Muscle layer of duodenum (tissue), 2 donors: ENCODE measurements at regions not wholly inside any gene's neighbourhood (a gene's known extent, or its start where the extent isn't known, plus 50 kb on each side); places are given as distances from the start of the nearest gene placed in this dataset.

Source experiments
- H3K27ac ChIP-seq: one replicate; pipeline ENCODE4 v1.7.0; 2013; ENCODE audit warnings: mild to moderate bottlenecking, low read length
- H3K27me3 ChIP-seq: one replicate; pipeline ENCODE4 v1.7.0; 2013; ENCODE audit warnings: low read depth, mild to moderate bottlenecking, control low read depth, low read length
- H3K36me3 ChIP-seq, 2 donors: one replicate each; pipeline ENCODE4 v1.7.0; 2013; ENCODE audit warnings: low read length in 2 of 2, control low read depth in 1 of 2, mild to moderate bottlenecking in 1 of 2; ENCODE audit not compliant: insufficient read depth in 2 of 2, control insufficient read depth in 1 of 2
- H3K4me1 ChIP-seq, 2 donors: one replicate each; pipeline ENCODE4 v1.7.0; 2013; ENCODE audit warnings: low read length in 2 of 2, mild to moderate bottlenecking in 2 of 2, control low read depth in 1 of 2, moderate library complexity in 1 of 2; ENCODE audit not compliant: insufficient read depth in 2 of 2, control insufficient read depth in 1 of 2
- H3K4me3 ChIP-seq, 2 donors: one replicate each; pipeline ENCODE4 v1.7.0; 2013; ENCODE audit warnings: low read length in 2 of 2, low read depth in 1 of 2, mild to moderate bottlenecking in 1 of 2
- H3K9me3 ChIP-seq, 2 donors: one replicate each; pipeline ENCODE4 v1.7.0; 2013; ENCODE audit warnings: low read length in 2 of 2, control low read depth in 1 of 2, mild to moderate bottlenecking in 1 of 2; ENCODE audit not compliant: control insufficient read depth in 1 of 2
- donor health status: healthy.

- Histone ChIP-seq H3K9me3 (peaks cover 0 to 2% of the 10 kb centered on the region in 2 donors), H3K36me3 (no peaks in the 10 kb centered on the region), H3K4me3 (no peak overlapping the region), H3K27me3 (no peaks in the 10 kb centered on the region), H3K4me1 (no peaks in the 10 kb centered on the region), H3K27ac (no peak overlapping the region)
These were observed 59.7 kb downstream of the NHLRC1 start for GRCh38 chr6:18062733-18063132.

GRCh38 chr6:18058429-18058828 is 64.0 kb downstream of the NHLRC1 start:
- H3K4me3 ChIP-seq = no peak overlapping the region
- H3K36me3 ChIP-seq = no peaks in the 10 kb centered on the region
- H3K27ac ChIP-seq = no peak overlapping the region
- no peaks in the 10 kb centered on the region for H3K27me3 ChIP-seq
- no peaks in the 10 kb centered on the region for H3K4me1 ChIP-seq
- H3K9me3 ChIP-seq = peaks cover 0 to 2% of the 10 kb centered on the region in 2 donors

- Histone ChIP-seq H3K9me3 (no peaks in the 10 kb centered on the region), H3K4me1 (no peaks in the 10 kb centered on the region), H3K4me3 (no peak overlapping the region), H3K36me3 (no peaks in the 10 kb centered on the region), H3K27me3 (no peaks in the 10 kb centered on the region), H3K27ac (no peak overlapping the region)
These were observed 66.6 kb downstream of the NHLRC1 start for GRCh38 chr6:18055714-18056382.

GRCh38 chr6:18055098-18055497 is 67.4 kb downstream of the NHLRC1 start:
- no peaks in the 10 kb centered on the region for H3K27me3 ChIP-seq
- H3K27ac ChIP-seq = no peak overlapping the region

GRCh38 chr6:18053555-18054445 is 66.4 kb upstream of the KIF13A start:
- Histone ChIP-seq H3K4me3 (no peak overlapping the region), H3K27ac (peak overlapping the region; percentile 15), H3K36me3 (no peaks in the 10 kb centered on the region), H3K4me1 (no peaks in the 10 kb centered on the region), H3K9me3 (no peaks in the 10 kb centered on the region), H3K27me3 (no peaks in the 10 kb centered on the region)

More at GRCh38 chr6:18055098-18055497, 67.4 kb downstream of the NHLRC1 start:
- no peaks in the 10 kb centered on the region for H3K9me3 ChIP-seq
- H3K36me3 ChIP-seq = no peaks in the 10 kb centered on the region
- no peaks in the 10 kb centered on the region for H3K4me1 ChIP-seq
- no peak overlapping the region for H3K4me3 ChIP-seq

GRCh38 chr6:18053078-18053477 is 65.6 kb upstream of the KIF13A start:
- H3K27me3 ChIP-seq = no peaks in the 10 kb centered on the region
- H3K27ac ChIP-seq = peak overlapping the region; percentile 15
- no peaks in the 10 kb centered on the region for H3K9me3 ChIP-seq
- no peaks in the 10 kb centered on the region for H3K36me3 ChIP-seq
- no peak overlapping the region for H3K4me3 ChIP-seq
- no peaks in the 10 kb centered on the region for H3K4me1 ChIP-seq

- Histone ChIP-seq H3K4me1 (no peaks in the 10 kb centered on the region), H3K9me3 (no peaks in the 10 kb centered on the region), H3K27me3 (no peaks in the 10 kb centered on the region), H3K4me3 (no peak overlapping the region), H3K27ac (no peak overlapping the region), H3K36me3 (no peaks in the 10 kb centered on the region)
These were observed 62.2 kb upstream of the KIF13A start for GRCh38 chr6:18049646-18050045.

- Histone ChIP-seq H3K4me1 (no peaks in the 10 kb centered on the region), H3K9me3 (no peaks in the 10 kb centered on the region), H3K36me3 (no peaks in the 10 kb centered on the region), H3K27ac (no peak overlapping the region), H3K27me3 (no peaks in the 10 kb centered on the region), H3K4me3 (no peak overlapping the region)
These were observed 61.7 kb upstream of the KIF13A start for GRCh38 chr6:18048953-18049630.

- no peak overlapping the region for H3K27ac ChIP-seq
- H3K9me3 ChIP-seq = no peaks in the 10 kb centered on the region
- H3K4me3 ChIP-seq = no peak overlapping the region
- no peaks in the 10 kb centered on the region for H3K36me3 ChIP-seq
- peaks cover 0 to 8% of the 10 kb centered on the region in 2 donors for H3K4me1 ChIP-seq
- H3K27me3 ChIP-seq = no peaks in the 10 kb centered on the region
These were observed 60.0 kb upstream of the KIF13A start for GRCh38 chr6:18047406-18047805.

- Histone ChIP-seq H3K9me3 (no peaks in the 10 kb centered on the region), H3K27me3 (no peaks in the 10 kb centered on the region), H3K4me3 (no peak overlapping the region), H3K36me3 (no peaks in the 10 kb centered on the region), H3K4me1 (peaks cover 0 to 8% of the 10 kb centered on the region in 2 donors), H3K27ac (no peak overlapping the region)
These were observed 58.1 kb upstream of the KIF13A start for GRCh38 chr6:18045507-18045906.

- Histone ChIP-seq H3K27me3 (no peaks in the 10 kb centered on the region), H3K4me1 (peaks cover 0 to 8% of the 10 kb centered on the region in 2 donors), H3K27ac (no peak overlapping the region), H3K36me3 (no peaks in the 10 kb centered on the region), H3K9me3 (no peaks in the 10 kb centered on the region), H3K4me3 (no peak overlapping the region)
These were observed 56.8 kb upstream of the KIF13A start for GRCh38 chr6:18044108-18044783.
